Lower leg skin (tissue), 4 donors: ENCODE measurements at regions not wholly inside any gene's neighbourhood (a gene's known extent, or its start where the extent isn't known, plus 50 kb on each side); places are given as distances from the start of the nearest gene placed in this dataset.

Experiments
- DNase-seq, 2 donors: peaks; one replicate each; pipeline ENCODE4 v3.0.0-alpha.2; 2019; ENCODE audit warnings: low spot score in 2 of 2
- H3K4me3 ChIP-seq: fragments of 200-600 bp; sonication (generic); 2 replicates; pipeline ENCODE4 v1.5.1; 2017; ENCODE audit warnings: mild to moderate bottlenecking, low read depth; ENCODE audit not compliant: poor library complexity, severe bottlenecking
- POLR2A ChIP-seq, 2 donors: fragments of 450-650 bp; IDR thresholded peaks; one replicate each; pipeline ENCODE4 v1.6.1; 2016 to 2017; ENCODE audit warnings: antibody characterized with exemption in 2 of 2, mild to moderate bottlenecking in 1 of 2, moderate library complexity in 1 of 2
- WGBS, 2 donors: methylation state at CpG; one replicate each; pipeline ENCODE4 v1.1.5; 2018; 5-methylcytosine and 5-hydroxymethylcytosine counted together
- intact Hi-C: fragments of 100-400 bp; cut with DNase I; formaldehyde crosslinking; loops from one replicate; pipeline ENCODE4 v1.15.0; 2023; ENCODE audit warnings: low total_unique reads
- TF ChIP-seq, protein P1 (sequence below), 3 donors: fragments of 450-650 bp; IDR thresholded peaks; one replicate each; pipeline ENCODE4 v1.5.1; 2016; ENCODE audit warnings: antibody characterized with exemption in 3 of 3, mild to moderate bottlenecking in 3 of 3, moderate library complexity in 2 of 3

DNA sequence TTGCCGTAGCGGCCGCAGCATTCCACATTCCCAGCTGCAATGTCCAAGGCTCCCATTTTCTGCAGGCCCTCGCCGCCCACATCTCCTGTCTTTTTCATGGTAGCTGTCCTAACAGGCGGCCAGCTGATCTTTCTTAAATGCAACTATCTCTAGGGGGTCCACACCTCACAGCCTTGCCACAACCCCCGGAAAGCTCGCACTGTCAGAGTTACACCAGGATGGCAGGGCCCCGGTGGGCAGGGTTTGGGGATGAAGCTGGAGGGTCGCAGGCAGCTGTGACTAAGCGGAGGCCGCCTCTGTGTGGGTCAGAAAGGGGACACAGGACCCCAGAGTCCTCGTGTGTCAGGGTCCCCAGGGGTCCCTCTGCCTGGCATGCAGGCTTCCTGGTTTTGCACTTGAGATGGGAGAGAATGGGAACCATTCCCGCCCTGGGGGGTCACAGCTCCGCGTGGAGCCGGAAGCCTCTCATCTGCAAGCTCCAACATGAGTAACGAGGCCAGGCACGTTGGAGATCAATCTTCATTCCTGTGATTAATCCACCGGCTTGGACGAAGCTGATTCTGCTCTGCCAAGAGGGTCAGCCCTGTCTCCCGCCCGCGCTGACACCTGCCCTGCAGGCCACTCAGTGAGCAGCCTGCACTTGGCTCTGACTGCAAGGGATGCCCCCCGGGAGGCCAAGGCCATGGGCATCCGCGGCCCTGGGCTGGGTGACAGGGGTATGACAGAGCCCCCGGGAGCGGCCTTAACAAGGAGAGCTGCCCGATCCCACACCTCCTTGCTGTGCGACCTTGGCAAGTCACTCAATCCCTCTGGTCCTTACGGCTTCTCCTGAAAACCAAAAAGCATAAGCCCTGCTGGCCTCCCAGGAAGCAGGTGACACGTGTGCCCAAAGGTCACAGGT, 97.9 kb downstream of the ADRA2C start:
- intact Hi-C loops: no loop called here
- 65 to 66% methylated on average over 32 to 33 of the region's 33 CpGs for WGBS, 2 donors
- H3K4me3 ChIP-seq: no peak overlapping the region
- TF ChIP-seq POLR2A (IDR thresholded peaks at IDR 0.05): no peak
- TF ChIP-seq, protein P1, sequence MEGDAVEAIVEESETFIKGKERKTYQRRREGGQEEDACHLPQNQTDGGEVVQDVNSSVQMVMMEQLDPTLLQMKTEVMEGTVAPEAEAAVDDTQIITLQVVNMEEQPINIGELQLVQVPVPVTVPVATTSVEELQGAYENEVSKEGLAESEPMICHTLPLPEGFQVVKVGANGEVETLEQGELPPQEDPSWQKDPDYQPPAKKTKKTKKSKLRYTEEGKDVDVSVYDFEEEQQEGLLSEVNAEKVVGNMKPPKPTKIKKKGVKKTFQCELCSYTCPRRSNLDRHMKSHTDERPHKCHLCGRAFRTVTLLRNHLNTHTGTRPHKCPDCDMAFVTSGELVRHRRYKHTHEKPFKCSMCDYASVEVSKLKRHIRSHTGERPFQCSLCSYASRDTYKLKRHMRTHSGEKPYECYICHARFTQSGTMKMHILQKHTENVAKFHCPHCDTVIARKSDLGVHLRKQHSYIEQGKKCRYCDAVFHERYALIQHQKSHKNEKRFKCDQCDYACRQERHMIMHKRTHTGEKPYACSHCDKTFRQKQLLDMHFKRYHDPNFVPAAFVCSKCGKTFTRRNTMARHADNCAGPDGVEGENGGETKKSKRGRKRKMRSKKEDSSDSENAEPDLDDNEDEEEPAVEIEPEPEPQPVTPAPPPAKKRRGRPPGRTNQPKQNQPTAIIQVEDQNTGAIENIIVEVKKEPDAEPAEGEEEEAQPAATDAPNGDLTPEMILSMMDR (IDR thresholded peaks at IDR 0.05): no peak
- no peak for DNase-seq

DNA sequence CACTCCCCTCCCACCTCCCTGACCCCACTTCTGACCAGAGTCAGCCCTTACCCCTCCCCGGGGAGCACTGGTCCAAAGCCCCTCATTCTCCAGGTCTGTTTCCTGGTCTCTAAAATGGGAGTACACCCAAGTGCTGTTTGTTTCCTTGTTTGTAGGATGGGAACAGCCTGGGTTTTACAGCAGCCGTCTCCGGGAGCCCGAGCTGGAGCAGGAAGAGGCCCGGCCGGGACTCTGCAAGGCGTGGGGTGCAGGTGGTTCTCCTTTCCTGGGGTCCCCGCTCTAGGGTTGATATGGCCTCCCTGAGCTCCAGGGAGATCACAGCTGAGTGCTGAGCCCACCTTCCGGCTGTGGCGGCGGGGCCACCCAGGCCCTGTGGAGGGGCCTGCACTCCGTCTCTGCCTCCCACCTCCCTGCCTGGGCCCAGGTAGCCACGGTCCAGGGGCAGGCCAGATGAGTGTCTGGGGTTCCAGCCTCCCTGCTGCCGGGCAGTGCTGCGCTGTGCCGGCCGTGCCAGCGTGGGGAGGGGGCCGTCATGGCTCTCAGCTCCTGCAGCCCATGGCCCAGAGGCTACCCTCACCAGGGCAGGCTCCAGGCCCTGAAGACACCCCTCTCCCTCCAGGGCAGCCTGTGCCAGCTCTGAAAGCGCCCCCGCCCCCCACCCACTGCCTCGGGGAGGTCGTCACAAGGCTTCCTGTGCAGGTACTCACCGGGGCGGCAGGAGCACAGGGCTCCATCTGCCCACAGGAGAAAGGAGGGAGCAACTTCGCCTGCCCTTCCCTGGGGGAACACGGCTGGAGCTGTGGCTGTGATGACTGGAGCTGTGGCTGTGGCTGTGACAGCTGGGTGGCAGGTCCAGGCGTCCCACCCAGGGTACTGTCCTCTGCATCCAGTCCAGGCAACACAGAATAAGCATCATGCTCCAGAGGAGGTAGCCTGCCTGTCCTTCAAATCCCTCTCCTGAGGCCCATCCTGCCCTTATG, 98.8 kb downstream of the ADRA2C start:
- intact Hi-C loops: no loop called here
- 63 to 66% methylated on average over 19 to 22 of the region's 28 CpGs for WGBS, 2 donors
- no peak for DNase-seq
- TF ChIP-seq, protein P1 (IDR thresholded peaks at IDR 0.05): no peak
- no peak for TF ChIP-seq POLR2A (IDR thresholded peaks at IDR 0.05)
- H3K4me3 ChIP-seq: no peak overlapping the region

DNA sequence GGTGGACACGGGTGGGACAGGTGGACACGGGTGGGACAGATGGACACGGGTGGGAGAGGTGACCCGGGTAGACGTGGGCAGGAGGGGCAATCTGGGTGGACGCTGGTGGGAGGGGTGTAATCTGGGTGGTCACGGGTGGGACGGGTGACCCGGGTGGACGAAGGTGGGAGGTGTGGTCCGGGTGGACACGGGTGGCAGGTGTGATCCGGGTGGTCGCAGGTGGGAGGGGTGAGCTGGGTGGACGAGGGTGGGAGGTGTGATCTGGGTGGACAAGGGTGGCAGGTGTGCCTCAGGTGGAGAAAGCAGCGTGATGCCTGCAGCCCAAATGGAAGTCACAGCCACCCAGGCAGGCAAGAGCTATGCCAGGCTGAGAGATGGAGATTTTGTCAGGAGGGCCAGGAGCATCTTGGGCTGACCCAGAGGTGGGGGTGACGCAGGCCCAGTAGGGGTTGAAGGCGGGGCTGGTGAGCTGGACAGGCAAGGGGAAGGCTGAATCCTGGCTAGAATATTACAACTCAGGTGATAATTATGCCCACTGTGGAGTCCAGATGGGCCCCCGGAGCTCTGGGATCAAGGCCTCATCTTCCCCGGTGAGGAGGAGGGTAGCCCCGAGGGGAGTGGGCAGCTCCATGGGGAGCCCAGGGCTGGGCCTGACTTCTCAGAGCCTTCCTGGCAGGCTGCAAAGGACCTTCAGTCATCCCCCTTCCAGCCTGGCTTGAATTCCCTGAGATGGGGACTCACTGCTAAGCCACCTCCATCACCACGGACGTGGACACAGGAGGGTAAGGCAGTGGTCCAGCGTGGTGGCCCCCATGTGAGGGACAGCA, 100.0 kb downstream of the ADRA2C start:
- no peak overlapping the region for H3K4me3 ChIP-seq
- no peak for TF ChIP-seq POLR2A (IDR thresholded peaks at IDR 0.05)
- TF ChIP-seq, protein P1 (IDR thresholded peaks at IDR 0.05): no peak
- DNase-seq: no peak
- WGBS, 2 donors: 84 to 86% methylated on average over 24 of the region's 24 CpGs
- intact Hi-C loops: no loop called here

- TF ChIP-seq POLR2A (IDR thresholded peaks at IDR 0.05): no peak
- TF ChIP-seq, protein P1 (IDR thresholded peaks at IDR 0.05): no peak
- intact Hi-C loops: no loop called here
- H3K4me3 ChIP-seq: no peak overlapping the region
- WGBS, 2 donors: 87% methylated on average over 9 of the region's 9 CpGs
- no peak for DNase-seq
Measured at GRCh38 chr4:3866813-3867129, 100.6 kb downstream of the ADRA2C start.

GRCh38 chr4:3867403-3868100, 101.4 kb downstream of the ADRA2C start:
- H3K4me3 ChIP-seq: no peak overlapping the region
- intact Hi-C loops: no loop called here
- TF ChIP-seq, protein P1 (IDR thresholded peaks at IDR 0.05): no peak
- no peak for TF ChIP-seq POLR2A (IDR thresholded peaks at IDR 0.05)
- DNase-seq: no peak
- WGBS, 2 donors: 94% methylated on average over 16 of the region's 16 CpGs
